ENCODE measurements at regions not wholly inside any gene's neighbourhood (a gene's known extent, or its start where the extent isn't known, plus 50 kb on each side); places are given as distances from the start of the nearest gene placed in this dataset.

- H3K4me3 ChIP-seq (ENCODE audit: low read depth in 1 of 2, low read length in 2 of 2) = no peak overlapping the region
Observed at GRCh38 chr7:52431082-52431815, 604.2 kb upstream of the POM121L12 start.

GRCh38 chr7:52423251-52423650, 612.2 kb upstream of the POM121L12 start:
- no peaks in the 10 kb centered on the region for H3K36me3 ChIP-seq (ENCODE audit: insufficient read depth, low read length)

More at GRCh38 chr7:52431082-52431815, 604.2 kb upstream of the POM121L12 start:
- Histone ChIP-seq H3K4me1 (ENCODE audit: insufficient read depth, low read length) (no peaks in the 10 kb centered on the region), H3K27ac (ENCODE audit: low read depth, low read length) (no peak overlapping the region), H3K9ac (ENCODE audit: low read length) (no peak overlapping the region), H3K27me3 (ENCODE audit: control insufficient read depth in 1 of 2, insufficient read depth in 2 of 2, low read length in 2 of 2) (no peaks in the 10 kb centered on the region), H3K9me3 (ENCODE audit: low read length) (no peaks in the 10 kb centered on the region), H3K36me3 (ENCODE audit: insufficient read depth, low read length) (no peaks in the 10 kb centered on the region)

GRCh38 chr7:52413051-52413450, 622.4 kb upstream of the POM121L12 start:
- Histone ChIP-seq H3K4me1 (ENCODE audit: insufficient read depth, low read length) (no peaks in the 10 kb centered on the region), H3K27me3 (ENCODE audit: control insufficient read depth in 1 of 2, insufficient read depth in 2 of 2, low read length in 2 of 2) (no peaks in the 10 kb centered on the region), H3K9me3 (ENCODE audit: low read length) (no peaks in the 10 kb centered on the region), H3K27ac (ENCODE audit: low read depth, low read length) (no peak overlapping the region), H3K4me3 (ENCODE audit: low read depth in 1 of 2, low read length in 2 of 2) (no peak overlapping the region), H3K36me3 (ENCODE audit: insufficient read depth, low read length) (no peaks in the 10 kb centered on the region), H3K9ac (ENCODE audit: low read length) (no peak overlapping the region)

More at GRCh38 chr7:52423251-52423650, 612.2 kb upstream of the POM121L12 start:
- Histone ChIP-seq H3K9me3 (ENCODE audit: low read length) (no peaks in the 10 kb centered on the region), H3K4me3 (ENCODE audit: low read depth in 1 of 2, low read length in 2 of 2) (no peak overlapping the region), H3K27ac (ENCODE audit: low read depth, low read length) (no peak overlapping the region), H3K27me3 (ENCODE audit: control insufficient read depth in 1 of 2, insufficient read depth in 2 of 2, low read length in 2 of 2) (no peaks in the 10 kb centered on the region), H3K9ac (ENCODE audit: low read length) (no peak overlapping the region), H3K4me1 (ENCODE audit: insufficient read depth, low read length) (no peaks in the 10 kb centered on the region)

- Histone ChIP-seq H3K9ac (ENCODE audit: low read length) (no peak overlapping the region), H3K9me3 (ENCODE audit: low read length) (no peaks in the 10 kb centered on the region), H3K4me3 (ENCODE audit: low read depth in 1 of 2, low read length in 2 of 2) (no peak overlapping the region), H3K4me1 (ENCODE audit: insufficient read depth, low read length) (no peaks in the 10 kb centered on the region), H3K27me3 (ENCODE audit: control insufficient read depth in 1 of 2, insufficient read depth in 2 of 2, low read length in 2 of 2) (no peaks in the 10 kb centered on the region), H3K27ac (ENCODE audit: low read depth, low read length) (no peak overlapping the region), H3K36me3 (ENCODE audit: insufficient read depth, low read length) (no peaks in the 10 kb centered on the region)
Observed at GRCh38 chr7:52410032-52410431, 625.4 kb upstream of the POM121L12 start.

- Histone ChIP-seq H3K4me1 (ENCODE audit: insufficient read depth, low read length) (no peaks in the 10 kb centered on the region), H3K27me3 (ENCODE audit: control insufficient read depth in 1 of 2, insufficient read depth in 2 of 2, low read length in 2 of 2) (no peaks in the 10 kb centered on the region), H3K27ac (ENCODE audit: low read depth, low read length) (no peak overlapping the region), H3K36me3 (ENCODE audit: insufficient read depth, low read length) (no peaks in the 10 kb centered on the region), H3K9ac (ENCODE audit: low read length) (no peak overlapping the region), H3K9me3 (ENCODE audit: low read length) (no peaks in the 10 kb centered on the region), H3K4me3 (ENCODE audit: low read depth in 1 of 2, low read length in 2 of 2) (no peak overlapping the region)
Observed at GRCh38 chr7:52406808-52407207, 628.6 kb upstream of the POM121L12 start.

- no peak overlapping the region for H3K4me3 ChIP-seq (ENCODE audit: low read depth in 1 of 2, low read length in 2 of 2)
- no peak overlapping the region for H3K9ac ChIP-seq (ENCODE audit: low read length)
- no peaks in the 10 kb centered on the region for H3K4me1 ChIP-seq (ENCODE audit: insufficient read depth, low read length)
- no peak overlapping the region for H3K27ac ChIP-seq (ENCODE audit: low read depth, low read length)
- H3K36me3 ChIP-seq (ENCODE audit: insufficient read depth, low read length) = no peaks in the 10 kb centered on the region
- H3K9me3 ChIP-seq (ENCODE audit: low read length) = no peaks in the 10 kb centered on the region
- H3K27me3 ChIP-seq (ENCODE audit: control insufficient read depth in 1 of 2, insufficient read depth in 2 of 2, low read length in 2 of 2) = no peaks in the 10 kb centered on the region
Observed at GRCh38 chr7:52382731-52383130, 652.7 kb upstream of the POM121L12 start.

GRCh38 chr7:52369922-52370321, 665.5 kb upstream of the POM121L12 start:
- Histone ChIP-seq H3K27ac (ENCODE audit: low read depth, low read length) (no peak overlapping the region), H3K9ac (ENCODE audit: low read length) (no peak overlapping the region), H3K4me1 (ENCODE audit: insufficient read depth, low read length) (no peaks in the 10 kb centered on the region), H3K4me3 (ENCODE audit: low read depth in 1 of 2, low read length in 2 of 2) (no peak overlapping the region), H3K36me3 (ENCODE audit: insufficient read depth, low read length) (no peaks in the 10 kb centered on the region), H3K9me3 (ENCODE audit: low read length) (no peaks in the 10 kb centered on the region), H3K27me3 (ENCODE audit: control insufficient read depth in 1 of 2, insufficient read depth in 2 of 2, low read length in 2 of 2) (no peaks in the 10 kb centered on the region)

- H3K27me3 ChIP-seq (ENCODE audit: control insufficient read depth in 1 of 2, insufficient read depth in 2 of 2, low read length in 2 of 2) = no peaks in the 10 kb centered on the region
- H3K9me3 ChIP-seq (ENCODE audit: low read length) = no peaks in the 10 kb centered on the region
- no peaks in the 10 kb centered on the region for H3K36me3 ChIP-seq (ENCODE audit: insufficient read depth, low read length)
- H3K9ac ChIP-seq (ENCODE audit: low read length) = no peak overlapping the region
- no peak overlapping the region for H3K4me3 ChIP-seq (ENCODE audit: low read depth in 1 of 2, low read length in 2 of 2)
- H3K4me1 ChIP-seq (ENCODE audit: insufficient read depth, low read length) = no peaks in the 10 kb centered on the region
- H3K27ac ChIP-seq (ENCODE audit: low read depth, low read length) = no peak overlapping the region
Observed at GRCh38 chr7:52365349-52365748, 670.1 kb upstream of the POM121L12 start.

GRCh38 chr7:52362521-52362920, 672.9 kb upstream of the POM121L12 start:
- no peaks in the 10 kb centered on the region for H3K9me3 ChIP-seq (ENCODE audit: low read length)
- no peak overlapping the region for H3K4me3 ChIP-seq (ENCODE audit: low read depth in 1 of 2, low read length in 2 of 2)
- no peaks in the 10 kb centered on the region for H3K36me3 ChIP-seq (ENCODE audit: insufficient read depth, low read length)
- H3K27me3 ChIP-seq (ENCODE audit: control insufficient read depth in 1 of 2, insufficient read depth in 2 of 2, low read length in 2 of 2) = no peaks in the 10 kb centered on the region
- H3K27ac ChIP-seq (ENCODE audit: low read depth, low read length) = no peak overlapping the region
- H3K4me1 ChIP-seq (ENCODE audit: insufficient read depth, low read length) = no peaks in the 10 kb centered on the region
- H3K9ac ChIP-seq (ENCODE audit: low read length) = no peak overlapping the region

- Histone ChIP-seq H3K4me3 (ENCODE audit: low read depth in 1 of 2, low read length in 2 of 2) (no peak overlapping the region), H3K9ac (ENCODE audit: low read length) (no peak overlapping the region), H3K27me3 (ENCODE audit: control insufficient read depth in 1 of 2, insufficient read depth in 2 of 2, low read length in 2 of 2) (no peaks in the 10 kb centered on the region), H3K9me3 (ENCODE audit: low read length) (no peaks in the 10 kb centered on the region), H3K36me3 (ENCODE audit: insufficient read depth, low read length) (no peaks in the 10 kb centered on the region), H3K4me1 (ENCODE audit: insufficient read depth, low read length) (no peaks in the 10 kb centered on the region), H3K27ac (ENCODE audit: low read depth, low read length) (no peak overlapping the region)
Observed at GRCh38 chr7:52360541-52360940, 674.9 kb upstream of the POM121L12 start.

GRCh38 chr7:52355053-52355452, 680.4 kb upstream of the POM121L12 start:
- Histone ChIP-seq H3K9ac (ENCODE audit: low read length) (no peak overlapping the region), H3K9me3 (ENCODE audit: low read length) (no peaks in the 10 kb centered on the region), H3K4me3 (ENCODE audit: low read depth in 1 of 2, low read length in 2 of 2) (no peak overlapping the region), H3K27me3 (ENCODE audit: control insufficient read depth in 1 of 2, insufficient read depth in 2 of 2, low read length in 2 of 2) (no peaks in the 10 kb centered on the region), H3K36me3 (ENCODE audit: insufficient read depth, low read length) (no peaks in the 10 kb centered on the region), H3K4me1 (ENCODE audit: insufficient read depth, low read length) (no peaks in the 10 kb centered on the region), H3K27ac (ENCODE audit: low read depth, low read length) (no peak overlapping the region)
